ENCODE measurements at regions not wholly inside any gene's neighbourhood (a gene's known extent, or its start where the extent isn't known, plus 50 kb on each side); places are given as distances from the start of the nearest gene placed in this dataset.

DNA sequence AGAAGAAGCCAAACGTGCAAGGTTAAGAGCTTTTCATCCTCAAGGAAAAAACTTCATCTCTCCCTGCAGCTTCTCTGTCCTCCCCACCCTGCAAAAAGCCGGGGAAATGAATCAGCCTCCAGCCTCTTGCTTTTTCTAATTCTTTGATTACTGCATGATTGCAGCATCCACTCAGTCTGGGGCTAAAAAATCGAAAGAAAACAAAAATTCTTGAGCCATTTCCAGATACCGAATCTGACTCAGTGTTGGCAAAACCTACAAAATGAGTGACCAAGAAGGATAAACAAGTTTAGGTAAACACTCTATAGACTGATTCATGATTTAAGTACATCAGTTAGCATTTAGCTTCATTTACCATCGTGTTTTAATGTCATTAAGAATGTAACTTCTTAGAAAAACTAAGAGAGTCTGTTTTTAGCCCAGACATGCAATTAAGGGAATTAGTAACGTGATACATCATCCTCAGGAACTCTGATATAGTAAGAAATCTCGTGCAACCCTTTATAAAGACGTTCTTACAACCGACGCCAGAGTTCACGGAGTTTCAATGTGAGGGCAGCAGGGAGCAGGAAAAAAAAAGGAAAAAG lies 287.3 kb upstream of the FOXF1 start:
- H3K36me3 ChIP-seq (replicated peaks in 1 of 2; ENCODE audit: control insufficient read depth in 2 of 2, insufficient read depth in 2 of 2, low read length in 2 of 2): no peaks in the 10 kb centered on the region
- no peak overlapping the region for H3K18ac ChIP-seq (ENCODE audit: low read length)
- no peaks in the 10 kb centered on the region for H3K79me1 ChIP-seq (ENCODE audit: low read depth, low read length)
- WGBS, 2 donors (ENCODE audit: extremely low coverage in 2 of 2, insufficient read length in 2 of 2, insufficient replicate concordance in 1 of 2): no CpG with 5 or more reads among the region's 11 CpGs
- no peak overlapping the region for H3K27ac ChIP-seq (replicated peaks; ENCODE audit: low read length)
- H2BK12ac ChIP-seq (ENCODE audit: low read length): no peak overlapping the region
- no peak overlapping the region for H4K91ac ChIP-seq (ENCODE audit: low read depth, low read length, poor library complexity)
- H3K27me3 ChIP-seq (ENCODE audit: control insufficient read depth in 3 of 3, insufficient read depth in 3 of 3, low read depth in 1 of 3, low read length in 3 of 3): peaks cover 0 to 30% (median 0%) of the 10 kb centered on the region in 3 experiments
- no peak overlapping the region for H3K9ac ChIP-seq (ENCODE audit: low read depth, low read length, poor library complexity)
- no peak overlapping the region for H2BK15ac ChIP-seq (ENCODE audit: low read length)
- H3K14ac ChIP-seq (ENCODE audit: low read length): no peak overlapping the region
- H3K4me1 ChIP-seq (ENCODE audit: control insufficient read depth in 2 of 2, insufficient read depth in 1 of 2, low read depth in 1 of 2, low read length in 2 of 2): no peaks in the 10 kb centered on the region
- no peak overlapping the region for H2BK5ac ChIP-seq (ENCODE audit: low read length)
- DNase-seq (ENCODE audit: low spot score): no peak
- no peak overlapping the region for H2AK5ac ChIP-seq (ENCODE audit: low read depth, low read length)
- H3K4me3 ChIP-seq (ENCODE audit: low read length in 2 of 2): no peak overlapping the region
- no peak overlapping the region for H3K4me2 ChIP-seq (ENCODE audit: insufficient read depth, low read length, poor library complexity, severe bottlenecking)
- H2BK120ac ChIP-seq (ENCODE audit: low read depth, low read length): no peak overlapping the region
- H3K4ac ChIP-seq (ENCODE audit: low read length): no peak overlapping the region
- H2AFZ ChIP-seq (ENCODE audit: low read length): no peak overlapping the region
- H3K9me3 ChIP-seq (replicated peaks in 1 of 2; ENCODE audit: control insufficient read depth in 2 of 2, insufficient read depth in 1 of 2, low read depth in 1 of 2, low read length in 2 of 2): no peaks in the 10 kb centered on the region
- no peak overlapping the region for H3K23ac ChIP-seq (ENCODE audit: low read depth, low read length, poor library complexity)
- no peak overlapping the region for H4K8ac ChIP-seq (ENCODE audit: low read depth, low read length)

DNA sequence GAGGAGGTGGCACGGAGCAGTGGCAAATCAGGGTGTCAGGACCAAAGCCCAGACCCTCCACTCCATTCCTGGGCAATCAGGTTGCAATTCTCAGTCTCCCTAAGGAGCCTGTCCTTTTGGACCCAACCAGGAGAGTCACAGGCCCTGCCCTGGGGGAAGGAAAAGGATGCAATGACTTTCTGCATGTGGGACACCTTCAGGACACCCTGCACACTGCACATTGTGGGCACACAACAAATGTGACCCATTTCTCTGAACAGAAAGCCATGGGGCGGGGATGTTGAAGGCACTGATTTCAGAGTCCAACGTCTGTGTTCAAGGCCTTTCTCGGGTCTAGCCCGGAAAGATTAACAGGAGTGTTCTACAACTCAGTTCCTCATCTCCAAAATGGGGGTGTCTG lies 286.2 kb upstream of the FOXF1 start:
- Histone ChIP-seq H4K91ac (ENCODE audit: low read depth, low read length, poor library complexity) (no peak overlapping the region), H3K27ac (replicated peaks; ENCODE audit: low read length) (no peak overlapping the region), H2BK15ac (ENCODE audit: low read length) (no peak overlapping the region), H3K4me1 (ENCODE audit: control insufficient read depth in 2 of 2, insufficient read depth in 1 of 2, low read depth in 1 of 2, low read length in 2 of 2) (no peaks in the 10 kb centered on the region), H3K23ac (ENCODE audit: low read depth, low read length, poor library complexity) (no peak overlapping the region), H2AK5ac (ENCODE audit: low read depth, low read length) (no peak overlapping the region), H3K36me3 (replicated peaks in 1 of 2; ENCODE audit: control insufficient read depth in 2 of 2, insufficient read depth in 2 of 2, low read length in 2 of 2) (no peaks in the 10 kb centered on the region), H2BK12ac (ENCODE audit: low read length) (no peak overlapping the region), H4K8ac (ENCODE audit: low read depth, low read length) (no peak overlapping the region), H3K4me3 (ENCODE audit: low read length in 2 of 2) (no peak overlapping the region), H2BK120ac (ENCODE audit: low read depth, low read length) (no peak overlapping the region), H3K79me1 (ENCODE audit: low read depth, low read length) (no peaks in the 10 kb centered on the region), H3K4me2 (ENCODE audit: insufficient read depth, low read length, poor library complexity, severe bottlenecking) (no peak overlapping the region), H3K4ac (ENCODE audit: low read length) (no peak overlapping the region), H2AFZ (ENCODE audit: low read length) (no peak overlapping the region), H3K9ac (ENCODE audit: low read depth, low read length, poor library complexity) (no peak overlapping the region), H3K14ac (ENCODE audit: low read length) (no peak overlapping the region), H3K27me3 (ENCODE audit: control insufficient read depth in 3 of 3, insufficient read depth in 3 of 3, low read depth in 1 of 3, low read length in 3 of 3) (peaks cover 0 to 30% (median 0%) of the 10 kb centered on the region in 3 experiments), H2BK5ac (ENCODE audit: low read length) (no peak overlapping the region), H3K9me3 (replicated peaks in 1 of 2; ENCODE audit: control insufficient read depth in 2 of 2, insufficient read depth in 1 of 2, low read depth in 1 of 2, low read length in 2 of 2) (no peaks in the 10 kb centered on the region), H3K18ac (ENCODE audit: low read length) (no peak overlapping the region)
- no peak for DNase-seq (ENCODE audit: low spot score)
- no CpG with 5 or more reads among the region's 5 CpGs for WGBS, 2 donors (ENCODE audit: extremely low coverage in 2 of 2, insufficient read length in 2 of 2, insufficient replicate concordance in 1 of 2)

- H4K8ac ChIP-seq (ENCODE audit: low read depth, low read length): no peak overlapping the region
- no peak overlapping the region for H3K23ac ChIP-seq (ENCODE audit: low read depth, low read length, poor library complexity)
- no peak overlapping the region for H2AK5ac ChIP-seq (ENCODE audit: low read depth, low read length)
- no peak overlapping the region for H2AFZ ChIP-seq (ENCODE audit: low read length)
- H3K4me1 ChIP-seq (ENCODE audit: control insufficient read depth in 2 of 2, insufficient read depth in 1 of 2, low read depth in 1 of 2, low read length in 2 of 2): no peaks in the 10 kb centered on the region
- no peak overlapping the region for H3K4ac ChIP-seq (ENCODE audit: low read length)
- H3K9me3 ChIP-seq (replicated peaks in 1 of 2; ENCODE audit: control insufficient read depth in 2 of 2, insufficient read depth in 1 of 2, low read depth in 1 of 2, low read length in 2 of 2): no peaks in the 10 kb centered on the region
- H4K91ac ChIP-seq (ENCODE audit: low read depth, low read length, poor library complexity): no peak overlapping the region
- no peak overlapping the region for H2BK120ac ChIP-seq (ENCODE audit: low read depth, low read length)
- H3K9ac ChIP-seq (ENCODE audit: low read depth, low read length, poor library complexity): no peak overlapping the region
- no peak overlapping the region for H3K14ac ChIP-seq (ENCODE audit: low read length)
- WGBS, 2 donors (ENCODE audit: extremely low coverage in 2 of 2, insufficient read length in 2 of 2, insufficient replicate concordance in 1 of 2): no CpG with 5 or more reads among the region's 1 CpG
- no peak for DNase-seq (ENCODE audit: low spot score)
- H2BK12ac ChIP-seq (ENCODE audit: low read length): no peak overlapping the region
- no peak overlapping the region for H3K4me2 ChIP-seq (ENCODE audit: insufficient read depth, low read length, poor library complexity, severe bottlenecking)
- no peak overlapping the region for H2BK15ac ChIP-seq (ENCODE audit: low read length)
- no peak overlapping the region for H3K4me3 ChIP-seq (ENCODE audit: low read length in 2 of 2)
- no peak overlapping the region for H3K18ac ChIP-seq (ENCODE audit: low read length)
- H3K27me3 ChIP-seq (ENCODE audit: control insufficient read depth in 3 of 3, insufficient read depth in 3 of 3, low read depth in 1 of 3, low read length in 3 of 3): peaks cover 0 to 30% (median 0%) of the 10 kb centered on the region in 3 experiments
- H3K79me1 ChIP-seq (ENCODE audit: low read depth, low read length): no peaks in the 10 kb centered on the region
- no peak overlapping the region for H2BK5ac ChIP-seq (ENCODE audit: low read length)
- no peak overlapping the region for H3K27ac ChIP-seq (replicated peaks; ENCODE audit: low read length)
- H3K36me3 ChIP-seq (replicated peaks in 1 of 2; ENCODE audit: control insufficient read depth in 2 of 2, insufficient read depth in 2 of 2, low read length in 2 of 2): no peaks in the 10 kb centered on the region
These were observed 285.7 kb upstream of the FOXF1 start for GRCh38 chr16:86224629-86225028.

- H3K4me3 ChIP-seq (ENCODE audit: low read length in 2 of 2): no peak overlapping the region
- no peak overlapping the region for H3K27ac ChIP-seq (replicated peaks; ENCODE audit: low read length)
- no peaks in the 10 kb centered on the region for H3K36me3 ChIP-seq (replicated peaks in 1 of 2; ENCODE audit: control insufficient read depth in 2 of 2, insufficient read depth in 2 of 2, low read length in 2 of 2)
- no peak overlapping the region for H2BK15ac ChIP-seq (ENCODE audit: low read length)
- H3K9me3 ChIP-seq (replicated peaks in 1 of 2; ENCODE audit: control insufficient read depth in 2 of 2, insufficient read depth in 1 of 2, low read depth in 1 of 2, low read length in 2 of 2): no peaks in the 10 kb centered on the region
- H2AK5ac ChIP-seq (ENCODE audit: low read depth, low read length): peak overlapping the region; percentile 11
- no peak overlapping the region for H3K23ac ChIP-seq (ENCODE audit: low read depth, low read length, poor library complexity)
- H2AFZ ChIP-seq (ENCODE audit: low read length): no peak overlapping the region
- H3K18ac ChIP-seq (ENCODE audit: low read length): no peak overlapping the region
- DNase-seq (ENCODE audit: low spot score): no peak
- H2BK120ac ChIP-seq (ENCODE audit: low read depth, low read length): no peak overlapping the region
- H3K4ac ChIP-seq (ENCODE audit: low read length): no peak overlapping the region
- H3K4me2 ChIP-seq (ENCODE audit: insufficient read depth, low read length, poor library complexity, severe bottlenecking): no peak overlapping the region
- peaks cover 0 to 24% (median 0%) of the 10 kb centered on the region in 3 experiments for H3K27me3 ChIP-seq (ENCODE audit: control insufficient read depth in 3 of 3, insufficient read depth in 3 of 3, low read depth in 1 of 3, low read length in 3 of 3)
- H2BK5ac ChIP-seq (ENCODE audit: low read length): no peak overlapping the region
- H4K8ac ChIP-seq (ENCODE audit: low read depth, low read length): no peak overlapping the region
- H3K4me1 ChIP-seq (ENCODE audit: control insufficient read depth in 2 of 2, insufficient read depth in 1 of 2, low read depth in 1 of 2, low read length in 2 of 2): no peaks in the 10 kb centered on the region
- no peak overlapping the region for H2BK12ac ChIP-seq (ENCODE audit: low read length)
- H3K9ac ChIP-seq (ENCODE audit: low read depth, low read length, poor library complexity): no peak overlapping the region
- H3K14ac ChIP-seq (ENCODE audit: low read length): no peak overlapping the region
- no peaks in the 10 kb centered on the region for H3K79me1 ChIP-seq (ENCODE audit: low read depth, low read length)
- H4K91ac ChIP-seq (ENCODE audit: low read depth, low read length, poor library complexity): no peak overlapping the region
- no CpG with 5 or more reads among the region's 2 CpGs for WGBS, 2 donors (ENCODE audit: extremely low coverage in 2 of 2, insufficient read length in 2 of 2, insufficient replicate concordance in 1 of 2)
These were observed 284.4 kb upstream of the FOXF1 start for GRCh38 chr16:86225905-86226371.
